Keratinocyte (primary cell): ENCODE measurements at regions not wholly inside any gene's neighbourhood (a gene's known extent, or its start where the extent isn't known, plus 50 kb on each side); places are given as distances from the start of the nearest gene placed in this dataset.

Experiments used
- EZH2 ChIP-seq: IDR thresholded peaks from one replicate; pipeline ENCODE4 v1.6.1; 2012; ENCODE audit warnings: inconsistent platforms, mild to moderate bottlenecking, low read length, moderate library complexity
- TF ChIP-seq, protein P1 (sequence below), 3 experiments: IDR thresholded peaks in 1 of 3; conservative IDR thresholded peaks in 1 of 3; optimal IDR thresholded peaks in 1 of 3; 2 replicates in 2 of 3; 3 replicates in 1 of 3; pipeline versions ENCODE3 to v1.5.1; 2011; ENCODE audit warnings: low read length in 3 of 3, mild to moderate bottlenecking in 3 of 3, moderate library complexity in 2 of 3, control low read depth in 1 of 3, inconsistent platforms in 1 of 3; ENCODE audit not compliant: insufficient read depth in 2 of 3; ENCODE audit errors: extremely low read depth in 1 of 3

DNA sequence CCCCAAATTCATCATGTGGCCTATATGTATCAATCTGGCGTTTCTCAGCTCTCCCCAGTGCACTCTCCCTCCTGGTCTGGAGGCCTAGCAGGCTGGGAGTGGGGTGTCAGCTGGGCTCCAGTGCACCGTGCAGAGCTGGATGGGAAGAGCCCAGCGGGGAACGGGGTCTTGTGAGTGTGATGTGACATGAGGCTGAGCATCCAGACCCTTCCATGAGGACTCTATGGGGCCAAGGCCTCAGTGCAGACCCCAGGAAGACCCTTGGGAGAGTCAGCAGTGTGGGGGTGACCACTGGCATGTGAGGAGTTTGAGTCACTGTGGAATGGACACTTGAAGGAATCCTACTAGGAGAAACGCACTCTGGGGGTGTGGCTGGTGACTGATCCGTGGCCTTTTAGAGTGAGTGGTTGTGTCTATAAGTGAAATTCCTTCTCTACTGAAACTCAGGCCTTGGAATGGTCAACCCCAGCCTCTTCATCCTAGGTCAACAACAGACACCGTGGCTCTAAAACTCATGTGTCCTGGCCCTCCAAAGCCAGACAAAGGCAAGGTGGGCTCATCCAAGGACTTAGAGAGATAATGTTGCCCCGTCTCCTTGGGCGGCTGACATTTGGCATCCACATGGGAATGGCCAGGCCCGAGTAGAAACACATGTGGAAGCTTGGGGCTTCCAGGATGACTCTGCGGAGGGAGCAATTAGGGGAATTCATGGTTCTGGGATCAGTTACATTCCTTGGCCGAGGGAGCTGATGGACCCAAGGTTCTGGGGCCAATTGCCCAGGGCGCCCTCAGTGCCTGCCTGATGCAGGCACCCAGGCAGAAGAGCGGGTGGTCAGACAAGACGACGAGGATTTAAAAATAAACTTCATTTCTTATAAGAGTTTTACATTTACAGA lies 156.0 kb upstream of the TWIST2 start:
- TF ChIP-seq, protein P1, sequence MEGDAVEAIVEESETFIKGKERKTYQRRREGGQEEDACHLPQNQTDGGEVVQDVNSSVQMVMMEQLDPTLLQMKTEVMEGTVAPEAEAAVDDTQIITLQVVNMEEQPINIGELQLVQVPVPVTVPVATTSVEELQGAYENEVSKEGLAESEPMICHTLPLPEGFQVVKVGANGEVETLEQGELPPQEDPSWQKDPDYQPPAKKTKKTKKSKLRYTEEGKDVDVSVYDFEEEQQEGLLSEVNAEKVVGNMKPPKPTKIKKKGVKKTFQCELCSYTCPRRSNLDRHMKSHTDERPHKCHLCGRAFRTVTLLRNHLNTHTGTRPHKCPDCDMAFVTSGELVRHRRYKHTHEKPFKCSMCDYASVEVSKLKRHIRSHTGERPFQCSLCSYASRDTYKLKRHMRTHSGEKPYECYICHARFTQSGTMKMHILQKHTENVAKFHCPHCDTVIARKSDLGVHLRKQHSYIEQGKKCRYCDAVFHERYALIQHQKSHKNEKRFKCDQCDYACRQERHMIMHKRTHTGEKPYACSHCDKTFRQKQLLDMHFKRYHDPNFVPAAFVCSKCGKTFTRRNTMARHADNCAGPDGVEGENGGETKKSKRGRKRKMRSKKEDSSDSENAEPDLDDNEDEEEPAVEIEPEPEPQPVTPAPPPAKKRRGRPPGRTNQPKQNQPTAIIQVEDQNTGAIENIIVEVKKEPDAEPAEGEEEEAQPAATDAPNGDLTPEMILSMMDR (optimal IDR thresholded peaks at IDR 0.05 in 1 of 3, IDR thresholded peaks at IDR 0.05 in 1 of 3, conservative IDR thresholded peaks at IDR 0.05 in 1 of 3; ENCODE audit: extremely low read depth in 1 of 3, insufficient read depth in 2 of 3, low read length in 3 of 3), result no peak
- TF ChIP-seq EZH2, result no peak
